K562 (cell line): ENCODE measurements at regions not wholly inside any gene's neighbourhood (a gene's known extent, or its start where the extent isn't known, plus 50 kb on each side); places are given as distances from the start of the nearest gene placed in this dataset.
"Not testable (repeated sequence)": the region's sequence is repeated elsewhere in the genome, so short reads cannot be mapped to it uniquely, and the experiment has no call there.

Source experiments
- ATAC-seq: fragments of 200-7000 bp; cut with Tn5 transposase; 3 replicates; pipeline ENCODE4 v1.9.1; 2020; ENCODE audit warnings: moderate library complexity
- BruUV-seq: library from RNA; stranded (reverse); fragments of 400-500 nt; replicated peaks from 2 replicates; lab custom pipeline; 2021; lab: Mats Ljungman, UMichigan
- CTCF ChIA-PET: fragments of 300-600 bp; formaldehyde crosslinking; extraction: SDS; loops from one replicate; lab custom pipeline; 2021; ENCODE audit warnings: low intra/inter-chr PET ratio; lab: Yijun Ruan, JAX
- POLR2A ChIA-PET: fragments of 300-600, 350-650 bp; sonication (Branson Sonifier 250); formaldehyde crosslinking; extraction: SDS; loops from one replicate; lab custom pipeline; 2021; ENCODE audit warnings: antibody characterized with exemption, inconsistent platforms; lab: Yijun Ruan, JAX
- DNase-seq, 4 experiments: peaks; one replicate each; pipeline versions ENCODE4 v3.0.0 to v3.0.0-alpha.2; 2011 to 2018; ENCODE audit warnings: low spot score in 3 of 4, mixed read lengths in 3 of 4; ENCODE audit errors: extremely low read depth in 1 of 4
- FAIRE-seq: peaks from 2 replicates; lab custom pipeline; 2011; peaks lifted over from hg19 to GRCh38; lab: Jason Lieb, UNC
- H2AFZ ChIP-seq: 2 replicates; pipeline ENCODE4 v1.6.0; 2011; ENCODE audit warnings: low read depth, low read length, control low read depth, inconsistent platforms
- H3K27ac ChIP-seq: fragments of 200-600 bp; 3 replicates; pipeline ENCODE4 v1.8.0; 2011; ENCODE audit warnings: low read depth, mild to moderate bottlenecking, control low read depth, inconsistent platforms, low read length, moderate library complexity, mixed read lengths; ENCODE audit errors: extremely low read depth
- H3K27me3 ChIP-seq, 2 experiments: fragments of 300-600 bp in 1 of 2; 2 replicates in 1 of 2; 3 replicates in 1 of 2; pipeline versions ENCODE4 v1.6.0 to v1.8.0; 2011; ENCODE audit warnings: inconsistent platforms in 2 of 2, low read length in 2 of 2, mild to moderate bottlenecking in 1 of 2, mixed read lengths in 1 of 2, moderate library complexity in 1 of 2; ENCODE audit not compliant: control insufficient read depth in 2 of 2, insufficient read depth in 2 of 2
- H3K36me3 ChIP-seq: fragments of 300-600 bp; 3 replicates; pipeline ENCODE4 v1.8.0; 2011; ENCODE audit warnings: mild to moderate bottlenecking, low read length, inconsistent platforms; ENCODE audit not compliant: control insufficient read depth, insufficient read depth
- H3K4me1 ChIP-seq, 2 experiments: fragments of 200-600 bp in 1 of 2; replicated peaks in 1 of 2; 2 replicates in 1 of 2; 3 replicates in 1 of 2; pipeline versions ENCODE4 v1.5.1 to v1.8.0; 2011; ENCODE audit warnings: inconsistent platforms in 2 of 2, low read length in 2 of 2, mild to moderate bottlenecking in 1 of 2, mixed read lengths in 1 of 2, moderate library complexity in 1 of 2; ENCODE audit not compliant: control insufficient read depth in 2 of 2, insufficient read depth in 2 of 2
- H3K4me2 ChIP-seq: 2 replicates; pipeline ENCODE4 v1.6.1; 2011; ENCODE audit warnings: low read length, control low read depth, inconsistent platforms, mixed read lengths; ENCODE audit not compliant: insufficient read depth
- H3K4me3 ChIP-seq: fragments of 200-600 bp; sonication (generic), shearing (Covaris generic); 2 replicates; pipeline ENCODE4 v1.5.1; 2016; ENCODE audit warnings: control low read depth, inconsistent platforms
- H3K79me2 ChIP-seq: fragments of 200-600 bp; 3 replicates; pipeline ENCODE4 v1.8.0; 2011; ENCODE audit warnings: low read length, inconsistent platforms; ENCODE audit not compliant: control insufficient read depth, insufficient read depth
- H3K9ac ChIP-seq, 2 experiments: 2 replicates each; pipeline versions ENCODE4 v1.6.0 to v1.6.1; 2011; ENCODE audit warnings: low read depth in 2 of 2, low read length in 2 of 2, control low read depth in 1 of 2, inconsistent platforms in 1 of 2, mild to moderate bottlenecking in 1 of 2, mixed read lengths in 1 of 2; ENCODE audit not compliant: insufficient read depth in 1 of 2
- H3K9me1 ChIP-seq: one replicate; pipeline ENCODE4 v1.6.0; 2011; ENCODE audit warnings: inconsistent platforms, mild to moderate bottlenecking, low read length, moderate library complexity; ENCODE audit not compliant: control insufficient read depth, insufficient read depth
- H3K9me3 ChIP-seq: replicated peaks from 2 replicates; pipeline ENCODE4 v1.5.1; 2011; ENCODE audit warnings: low read depth, low read length, inconsistent platforms; ENCODE audit not compliant: control insufficient read depth, insufficient read depth
- H4K20me1 ChIP-seq: replicated peaks from 2 replicates; pipeline ENCODE4 v1.6.1; 2011; ENCODE audit warnings: low read length, inconsistent platforms, mixed read lengths; ENCODE audit not compliant: control insufficient read depth, insufficient read depth
- CC2D1A ChIP-seq: fragments of 450-650 bp; IDR thresholded peaks from 2 replicates; pipeline ENCODE4 v1.6.1; 2017; ENCODE audit warnings: mild to moderate bottlenecking
- ESRRB ChIP-seq: fragments of 250-450 bp; sonication (Bioruptor Pico); IDR thresholded peaks from 2 replicates; pipeline ENCODE4 v1.5.0; 2020; ENCODE audit warnings: mild to moderate bottlenecking, moderate library complexity, borderline replicate concordance
- ETS2 ChIP-seq: IDR thresholded peaks from 2 replicates; pipeline ENCODE4 v1.6.1; 2016; ENCODE audit warnings: borderline replicate concordance, missing genetic modification characterization, mild to moderate bottlenecking, moderate library complexity, missing compliant biosample characterization; ENCODE audit not compliant: poor library complexity, severe bottlenecking
- HEY1 ChIP-seq: fragments of 250-450 bp; sonication (Bioruptor Pico); IDR thresholded peaks from 2 replicates; pipeline ENCODE4 v1.5.0; 2020; ENCODE audit warnings: mild to moderate bottlenecking, moderate library complexity, borderline replicate concordance
- ZBTB8A ChIP-seq: fragments of 450-650 bp; IDR thresholded peaks from 2 replicates; pipeline ENCODE4 v1.6.1; 2018; ENCODE audit warnings: mild to moderate bottlenecking, moderate library complexity; ENCODE audit not compliant: partially characterized antibody
- ZNF780A ChIP-seq: fragments of 250-450 bp; sonication (Bioruptor Pico); IDR thresholded peaks from 2 replicates; pipeline ENCODE4 v1.5.0; 2021; ENCODE audit warnings: mild to moderate bottlenecking
- WGBS: fragments of 100-300 bp; shearing (Covaris generic); methylation state at CpG from one replicate; pipeline ENCODE4 v1.1.6; 2016; ENCODE audit warnings: low coverage, mixed read lengths; ENCODE audit not compliant: insufficient coverage; ENCODE audit errors: missing lambda C conversion rate; 5-methylcytosine and 5-hydroxymethylcytosine counted together
- in situ Hi-C: fragments of 300-500 bp; cut with MboI; formaldehyde crosslinking; loops from 4 replicates; pipeline ENCODE4 v1.15.0; 2018; ENCODE audit warnings: inconsistent platforms, mixed read lengths
- intact Hi-C: fragments of 100-400 bp; cut with micrococcal nuclease; formaldehyde crosslinking; loops from 2 replicates; pipeline ENCODE4 v1.14.2; 2022
- TF ChIP-seq, protein P1 (sequence below): sonication (generic); formaldehyde crosslinking; IDR thresholded peaks from 2 replicates; pipeline ENCODE4 v1.8.1; 2023; ENCODE audit warnings: mild to moderate bottlenecking, missing genetic modification reagents
- TF ChIP-seq, protein P2 (sequence below): fragments of 250-450 bp; sonication (Bioruptor Pico); IDR thresholded peaks from 2 replicates; pipeline ENCODE4 v1.4.0; 2020; ENCODE audit warnings: mild to moderate bottlenecking, moderate library complexity, borderline replicate concordance
- TF ChIP-seq, protein P3 (sequence below): fragments of 450-650 bp; IDR thresholded peaks from 2 replicates; pipeline ENCODE4 v1.6.1; 2016; ENCODE audit warnings: missing biosample characterization, missing genetic modification characterization

DNA sequence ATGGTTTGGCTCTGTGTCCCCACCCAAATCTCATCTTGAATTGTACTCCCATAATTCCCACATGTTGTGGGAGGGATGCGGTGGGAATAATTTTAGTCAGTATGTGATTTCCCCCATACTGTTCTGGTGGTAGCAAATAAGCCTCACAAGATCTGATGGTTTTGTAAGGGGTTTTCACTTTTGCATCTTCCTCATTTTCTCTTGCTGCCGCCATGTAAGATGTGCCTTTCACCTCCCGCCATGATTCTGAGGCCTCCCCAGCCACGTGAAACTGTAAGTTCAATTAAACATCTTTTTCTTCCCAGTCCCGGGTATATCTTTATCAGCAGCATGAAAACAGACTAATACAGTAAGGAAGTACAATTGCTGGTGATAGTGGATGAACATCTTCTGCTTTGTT is 269.9 kb upstream of the NR2F2 start:
- H3K9me3 ChIP-seq, H3K4me2 ChIP-seq, H3K36me3 ChIP-seq, H3K79me2 ChIP-seq, intact Hi-C loops, H4K20me1 ChIP-seq, H3K9ac ChIP-seq, in situ Hi-C loops, POLR2A ChIA-PET, CTCF ChIA-PET, DNase-seq, H2AFZ ChIP-seq, H3K27me3 ChIP-seq, H3K4me1 ChIP-seq, H3K9me1 ChIP-seq, BruUV-seq, H3K4me3 ChIP-seq, FAIRE-seq, H3K27ac ChIP-seq, ATAC-seq: not testable (repeated sequence)
- TF ChIP-seq CC2D1A, result peak; percentile 53; the same call in 1 of the 2 replicates
- TF ChIP-seq, protein P1, sequence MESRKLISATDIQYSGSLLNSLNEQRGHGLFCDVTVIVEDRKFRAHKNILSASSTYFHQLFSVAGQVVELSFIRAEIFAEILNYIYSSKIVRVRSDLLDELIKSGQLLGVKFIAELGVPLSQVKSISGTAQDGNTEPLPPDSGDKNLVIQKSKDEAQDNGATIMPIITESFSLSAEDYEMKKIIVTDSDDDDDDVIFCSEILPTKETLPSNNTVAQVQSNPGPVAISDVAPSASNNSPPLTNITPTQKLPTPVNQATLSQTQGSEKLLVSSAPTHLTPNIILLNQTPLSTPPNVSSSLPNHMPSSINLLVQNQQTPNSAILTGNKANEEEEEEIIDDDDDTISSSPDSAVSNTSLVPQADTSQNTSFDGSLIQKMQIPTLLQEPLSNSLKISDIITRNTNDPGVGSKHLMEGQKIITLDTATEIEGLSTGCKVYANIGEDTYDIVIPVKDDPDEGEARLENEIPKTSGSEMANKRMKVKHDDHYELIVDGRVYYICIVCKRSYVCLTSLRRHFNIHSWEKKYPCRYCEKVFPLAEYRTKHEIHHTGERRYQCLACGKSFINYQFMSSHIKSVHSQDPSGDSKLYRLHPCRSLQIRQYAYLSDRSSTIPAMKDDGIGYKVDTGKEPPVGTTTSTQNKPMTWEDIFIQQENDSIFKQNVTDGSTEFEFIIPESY (CRISPR knock-in tag), result peak; percentile 95
- WGBS, result 75% methylated on average over 5 of the region's 5 CpGs

DNA sequence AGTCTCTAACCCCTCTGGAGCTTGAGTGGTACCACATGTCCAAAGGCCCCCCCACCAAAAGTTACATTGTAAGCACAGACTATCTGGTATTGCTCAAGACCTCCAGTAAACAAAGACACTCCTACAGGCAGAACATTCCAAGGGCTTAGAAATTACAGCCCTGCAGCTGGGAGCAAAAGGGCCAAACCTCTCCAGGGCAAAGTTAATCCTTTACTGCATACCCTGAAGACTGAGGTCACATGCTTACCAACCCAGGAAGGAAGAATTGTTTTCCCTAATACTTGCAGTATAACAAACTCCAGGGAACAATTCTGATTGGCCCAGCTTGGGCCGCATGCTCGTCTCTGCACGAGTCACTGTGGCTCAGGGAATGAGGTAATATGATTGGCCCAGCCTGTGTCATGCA is 266.1 kb upstream of the NR2F2 start:
- Histone ChIP-seq H3K4me3 (no peak overlapping the region), H3K9ac (no peak overlapping the region), H3K9me3 (no peaks in the 10 kb centered on the region), H3K4me2 (no peak overlapping the region), H3K9me1 (no peaks in the 10 kb centered on the region), H2AFZ (no peak overlapping the region), H3K27ac (no peak overlapping the region), H3K27me3 (no peaks in the 10 kb centered on the region), H3K79me2 (no peaks in the 10 kb centered on the region), H3K4me1 (peaks cover 0 to 7% of the 10 kb centered on the region in 2 experiments; a peak in 3 of 5 replicates), H4K20me1 (no peaks in the 10 kb centered on the region), H3K36me3 (no peaks in the 10 kb centered on the region)
- ChIA-PET CTCF (no interaction called here), POLR2A (interaction anchor here (0.6 kb wide), 2 partner anchors 70 to 218 kb away, joined by 3 to 4 read pairs; no protein-coding TSS in a partner anchor)
- ATAC-seq, result no peak
- no TSS peak for BruUV-seq
- FAIRE-seq, result no peak
- in situ Hi-C loops (no loop called here), intact Hi-C loops (no loop called here)
- 84% methylated on average over 3 of the region's 3 CpGs for WGBS
- peak in 1 of 4 experiments; percentile 21 for DNase-seq
- TF ChIP-seq, protein P2, sequence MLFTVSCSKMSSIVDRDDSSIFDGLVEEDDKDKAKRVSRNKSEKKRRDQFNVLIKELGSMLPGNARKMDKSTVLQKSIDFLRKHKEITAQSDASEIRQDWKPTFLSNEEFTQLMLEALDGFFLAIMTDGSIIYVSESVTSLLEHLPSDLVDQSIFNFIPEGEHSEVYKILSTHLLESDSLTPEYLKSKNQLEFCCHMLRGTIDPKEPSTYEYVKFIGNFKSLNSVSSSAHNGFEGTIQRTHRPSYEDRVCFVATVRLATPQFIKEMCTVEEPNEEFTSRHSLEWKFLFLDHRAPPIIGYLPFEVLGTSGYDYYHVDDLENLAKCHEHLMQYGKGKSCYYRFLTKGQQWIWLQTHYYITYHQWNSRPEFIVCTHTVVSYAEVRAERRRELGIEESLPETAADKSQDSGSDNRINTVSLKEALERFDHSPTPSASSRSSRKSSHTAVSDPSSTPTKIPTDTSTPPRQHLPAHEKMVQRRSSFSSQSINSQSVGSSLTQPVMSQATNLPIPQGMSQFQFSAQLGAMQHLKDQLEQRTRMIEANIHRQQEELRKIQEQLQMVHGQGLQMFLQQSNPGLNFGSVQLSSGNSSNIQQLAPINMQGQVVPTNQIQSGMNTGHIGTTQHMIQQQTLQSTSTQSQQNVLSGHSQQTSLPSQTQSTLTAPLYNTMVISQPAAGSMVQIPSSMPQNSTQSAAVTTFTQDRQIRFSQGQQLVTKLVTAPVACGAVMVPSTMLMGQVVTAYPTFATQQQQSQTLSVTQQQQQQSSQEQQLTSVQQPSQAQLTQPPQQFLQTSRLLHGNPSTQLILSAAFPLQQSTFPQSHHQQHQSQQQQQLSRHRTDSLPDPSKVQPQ (CRISPR knock-in tag), result no peak
- TF ChIP-seq ZBTB8A (no peak), ZNF780A (CRISPR knock-in tag) (no peak), HEY1 (no peak), ESRRB (CRISPR knock-in tag) (no peak), ETS2 (no peak)
- TF ChIP-seq, protein P3, sequence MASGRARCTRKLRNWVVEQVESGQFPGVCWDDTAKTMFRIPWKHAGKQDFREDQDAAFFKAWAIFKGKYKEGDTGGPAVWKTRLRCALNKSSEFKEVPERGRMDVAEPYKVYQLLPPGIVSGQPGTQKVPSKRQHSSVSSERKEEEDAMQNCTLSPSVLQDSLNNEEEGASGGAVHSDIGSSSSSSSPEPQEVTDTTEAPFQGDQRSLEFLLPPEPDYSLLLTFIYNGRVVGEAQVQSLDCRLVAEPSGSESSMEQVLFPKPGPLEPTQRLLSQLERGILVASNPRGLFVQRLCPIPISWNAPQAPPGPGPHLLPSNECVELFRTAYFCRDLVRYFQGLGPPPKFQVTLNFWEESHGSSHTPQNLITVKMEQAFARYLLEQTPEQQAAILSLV (tag), result no peak
